Upper lobe of right lung (tissue), 1 donor: ENCODE measurements at regions not wholly inside any gene's neighbourhood (a gene's known extent, or its start where the extent isn't known, plus 50 kb on each side); places are given as distances from the start of the nearest gene placed in this dataset.

ENCODE experiments used
- ATAC-seq: fragments of 200-7000 bp; cut with Tn5 transposase; one replicate; pipeline ENCODE4 v1.9.1; 2020; ENCODE audit warnings: mild to moderate bottlenecking, moderate library complexity
- DNase-seq: peaks from one replicate; pipeline ENCODE4 v3.0.0-alpha.2; 2020
- H3K27ac ChIP-seq: fragments of 200-600 bp; one replicate; pipeline ENCODE4 v1.8.0; 2022
- H3K27me3 ChIP-seq: fragments of 200-600 bp; one replicate; pipeline ENCODE4 v1.8.0; 2022; ENCODE audit warnings: mild to moderate bottlenecking
- H3K36me3 ChIP-seq: fragments of 200-600 bp; one replicate; pipeline ENCODE4 v1.8.0; 2022
- H3K4me1 ChIP-seq: fragments of 200-600 bp; one replicate; pipeline ENCODE4 v1.8.0; 2022
- H3K4me3 ChIP-seq: fragments of 200-600 bp; one replicate; pipeline ENCODE4 v1.8.0; 2022; ENCODE audit warnings: mild to moderate bottlenecking
- H3K9me3 ChIP-seq: fragments of 200-600 bp; one replicate; pipeline ENCODE4 v1.8.0; 2022
- intact Hi-C: fragments of 100-400 bp; cut with DNase I; formaldehyde crosslinking; loops from one replicate; pipeline ENCODE4 v1.11.0; 2022
- TF ChIP-seq, protein P1 (sequence below): fragments of 200-600 bp; IDR thresholded peaks from one replicate; pipeline ENCODE4 v1.8.0; 2022; ENCODE audit warnings: antibody characterized with exemption
- donor health status: DM: no; HTN: yes; CAD: no; lungs with severe emphysema.

DNA sequence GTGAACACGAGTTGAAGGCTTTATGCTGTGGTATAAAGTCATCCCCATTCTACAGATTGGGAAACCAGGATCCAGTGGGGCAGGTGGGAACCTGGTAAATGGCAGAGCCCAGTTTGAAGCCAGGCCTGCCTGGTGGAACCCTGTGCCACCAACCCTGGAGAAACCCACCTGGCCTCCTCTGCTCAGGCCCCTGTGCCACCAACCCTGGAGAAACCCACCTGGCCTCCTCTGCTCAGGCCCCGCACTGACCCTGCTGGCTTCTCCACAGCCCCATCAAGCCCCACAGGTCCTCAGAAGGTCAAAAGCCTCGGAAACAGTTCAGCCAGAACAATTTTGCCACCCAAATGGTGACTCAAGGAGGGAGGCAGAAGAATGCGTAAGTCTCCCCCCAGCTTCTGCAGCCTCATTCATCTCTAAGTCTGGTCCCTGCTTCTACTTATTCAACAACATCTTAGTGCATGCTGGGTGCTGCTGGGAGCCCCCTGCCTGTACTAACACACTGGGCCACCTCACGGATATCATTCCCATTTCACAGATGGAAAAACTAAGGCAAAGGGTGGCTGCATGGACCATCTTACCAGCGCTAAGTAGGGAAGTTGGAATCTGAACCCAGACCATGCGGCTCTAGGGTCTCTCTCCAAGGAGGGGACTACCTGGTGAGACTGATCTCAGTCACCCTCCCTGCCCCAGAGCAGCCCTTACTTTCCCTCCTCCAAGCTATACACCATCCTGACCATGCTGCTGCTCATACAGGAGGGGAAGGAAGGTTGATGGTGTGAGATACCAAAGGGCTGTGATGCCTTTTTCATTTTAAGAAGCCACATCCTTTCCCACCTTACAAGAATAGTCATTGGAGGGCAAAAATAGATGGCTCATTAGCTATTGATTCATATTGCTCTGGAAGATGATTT lies 93.7 kb upstream of the ID2 start:
- no peaks in the 10 kb centered on the region for H3K36me3 ChIP-seq
- TF ChIP-seq, protein P1, sequence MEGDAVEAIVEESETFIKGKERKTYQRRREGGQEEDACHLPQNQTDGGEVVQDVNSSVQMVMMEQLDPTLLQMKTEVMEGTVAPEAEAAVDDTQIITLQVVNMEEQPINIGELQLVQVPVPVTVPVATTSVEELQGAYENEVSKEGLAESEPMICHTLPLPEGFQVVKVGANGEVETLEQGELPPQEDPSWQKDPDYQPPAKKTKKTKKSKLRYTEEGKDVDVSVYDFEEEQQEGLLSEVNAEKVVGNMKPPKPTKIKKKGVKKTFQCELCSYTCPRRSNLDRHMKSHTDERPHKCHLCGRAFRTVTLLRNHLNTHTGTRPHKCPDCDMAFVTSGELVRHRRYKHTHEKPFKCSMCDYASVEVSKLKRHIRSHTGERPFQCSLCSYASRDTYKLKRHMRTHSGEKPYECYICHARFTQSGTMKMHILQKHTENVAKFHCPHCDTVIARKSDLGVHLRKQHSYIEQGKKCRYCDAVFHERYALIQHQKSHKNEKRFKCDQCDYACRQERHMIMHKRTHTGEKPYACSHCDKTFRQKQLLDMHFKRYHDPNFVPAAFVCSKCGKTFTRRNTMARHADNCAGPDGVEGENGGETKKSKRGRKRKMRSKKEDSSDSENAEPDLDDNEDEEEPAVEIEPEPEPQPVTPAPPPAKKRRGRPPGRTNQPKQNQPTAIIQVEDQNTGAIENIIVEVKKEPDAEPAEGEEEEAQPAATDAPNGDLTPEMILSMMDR: no peak
- no peaks in the 10 kb centered on the region for H3K9me3 ChIP-seq
- H3K4me3 ChIP-seq: no peak overlapping the region
- H3K27ac ChIP-seq: no peak overlapping the region
- no peaks in the 10 kb centered on the region for H3K27me3 ChIP-seq
- DNase-seq (peak; percentile 54), ATAC-seq (no peak)
- peaks cover 8% of the 10 kb centered on the region for H3K4me1 ChIP-seq
- intact Hi-C loops: no loop called here

DNA sequence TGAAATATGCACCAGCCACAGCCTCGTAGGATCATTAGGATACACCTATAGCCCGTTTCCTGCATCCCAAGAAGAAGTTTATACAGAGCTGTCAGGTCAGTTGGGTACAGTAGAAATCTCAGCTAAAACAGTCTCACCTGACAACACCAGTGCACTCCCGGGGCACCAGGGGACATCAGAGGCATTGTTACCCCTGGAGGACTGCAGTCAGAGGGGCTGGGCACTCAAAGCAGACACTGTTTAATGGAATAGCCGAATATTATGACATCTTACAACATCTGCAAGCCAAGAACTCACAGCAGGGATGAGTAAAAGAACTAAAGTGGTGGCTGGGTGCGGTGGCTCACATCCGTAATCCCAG lies 93.0 kb upstream of the ID2 start:
- Histone ChIP-seq H3K9me3 (no peaks in the 10 kb centered on the region), H3K4me3 (no peak overlapping the region), H3K27ac (no peak overlapping the region), H3K4me1 (peaks cover 5% of the 10 kb centered on the region), H3K27me3 (no peaks in the 10 kb centered on the region), H3K36me3 (no peaks in the 10 kb centered on the region)
- intact Hi-C loops: no loop called here
- ATAC-seq (no peak), DNase-seq (peak; percentile 10)
- TF ChIP-seq, protein P1: no peak

DNA sequence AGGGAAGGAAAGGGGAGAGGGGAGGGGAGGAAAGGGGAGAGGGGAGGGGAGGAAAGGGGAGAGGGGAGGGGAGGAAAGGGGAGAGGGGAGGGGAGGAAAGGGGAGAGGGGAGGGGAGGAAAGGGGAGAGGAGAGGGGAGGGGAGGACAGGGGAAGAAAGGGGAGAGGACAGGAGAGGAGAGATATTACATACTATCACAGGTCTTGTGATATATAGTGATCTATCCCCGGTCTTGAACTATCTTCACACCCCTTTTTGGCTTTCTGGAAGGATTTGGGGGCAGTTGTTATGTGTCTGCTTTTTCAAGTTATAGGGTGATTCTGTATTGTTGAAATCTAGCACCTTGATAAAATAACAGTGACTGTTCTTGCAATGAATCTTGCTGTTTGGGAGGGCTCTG lies 92.1 kb upstream of the ID2 start:
- intact Hi-C loops: no loop called here
- ATAC-seq (no peak), DNase-seq (no peak)
- H3K27me3 ChIP-seq: no peaks in the 10 kb centered on the region
- TF ChIP-seq, protein P1: no peak
- no peaks in the 10 kb centered on the region for H3K36me3 ChIP-seq
- no peak overlapping the region for H3K27ac ChIP-seq
- H3K9me3 ChIP-seq: no peaks in the 10 kb centered on the region
- H3K4me1 ChIP-seq: no peaks in the 10 kb centered on the region
- no peak overlapping the region for H3K4me3 ChIP-seq

DNA sequence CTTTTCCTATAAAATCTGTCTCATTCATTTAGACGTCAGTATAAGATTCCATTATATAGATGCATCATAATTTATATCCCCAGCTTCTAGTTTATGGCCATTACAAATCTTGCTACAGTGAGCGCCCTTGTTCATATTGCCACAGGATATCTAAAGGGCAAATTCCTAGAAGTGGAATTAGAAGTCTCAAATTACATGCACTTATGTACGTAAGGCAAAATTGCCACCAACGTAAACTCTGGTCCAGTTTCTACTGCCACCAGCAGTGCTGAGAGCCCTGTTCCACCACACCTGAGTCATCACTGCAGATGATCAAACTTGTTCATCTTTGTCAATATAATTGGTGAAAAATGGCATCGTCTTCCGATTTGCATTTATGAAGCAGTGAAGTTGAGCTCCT lies 90.9 kb upstream of the ID2 start:
- DNase-seq: no peak
- H3K27me3 ChIP-seq: no peaks in the 10 kb centered on the region
- H3K9me3 ChIP-seq: no peaks in the 10 kb centered on the region
- intact Hi-C loops: no loop called here
- H3K4me3 ChIP-seq: no peak overlapping the region
- no peak for ATAC-seq
- TF ChIP-seq, protein P1: no peak
- H3K36me3 ChIP-seq: no peaks in the 10 kb centered on the region
- H3K27ac ChIP-seq: no peak overlapping the region
- no peaks in the 10 kb centered on the region for H3K4me1 ChIP-seq

DNA sequence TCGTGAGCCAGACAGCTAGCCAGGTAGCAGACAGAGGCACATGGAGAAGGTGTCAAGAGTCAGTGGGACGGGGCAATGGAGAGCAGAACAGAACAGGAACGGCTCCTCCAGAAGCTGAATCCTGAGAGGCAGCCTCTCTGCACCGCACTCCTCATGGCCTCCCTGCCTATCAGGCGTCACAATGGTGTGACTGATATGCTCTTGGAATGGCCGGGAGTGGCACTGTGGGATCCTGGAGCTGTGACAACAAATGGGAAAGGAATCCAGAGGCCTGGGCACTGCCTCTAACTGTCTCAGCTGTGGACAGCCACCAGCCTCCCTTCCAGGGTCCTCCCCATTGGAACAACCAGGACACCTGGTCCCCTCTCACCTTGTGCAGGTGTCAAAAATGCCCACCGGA lies 89.1 kb upstream of the ID2 start:
- Histone ChIP-seq H3K4me3 (no peak overlapping the region), H3K9me3 (no peaks in the 10 kb centered on the region), H3K27ac (no peak overlapping the region), H3K36me3 (no peaks in the 10 kb centered on the region), H3K4me1 (no peaks in the 10 kb centered on the region), H3K27me3 (no peaks in the 10 kb centered on the region)
- intact Hi-C loops: no loop called here
- TF ChIP-seq, protein P1: no peak
- DNase-seq (peak; percentile 42), ATAC-seq (no peak)
